Prostate gland (tissue), 2 donors: ENCODE measurements at regions not wholly inside any gene's neighbourhood (a gene's known extent, or its start where the extent isn't known, plus 50 kb on each side); places are given as distances from the start of the nearest gene placed in this dataset.
"Not testable (repeated sequence)": the region's sequence is repeated elsewhere in the genome, so short reads cannot be mapped to it uniquely, and the experiment has no call there.

Experiments
- DNase-seq: peaks from one replicate; pipeline ENCODE4 v3.0.0-alpha.2; 2019; ENCODE audit warnings: low spot score
- H3K27ac ChIP-seq, 2 donors: fragments of 200-600 bp; sonication (generic); 2 replicates each; pipeline ENCODE4 v1.5.1; 2017 to 2019
- H3K27me3 ChIP-seq: fragments of 200-600 bp; sonication (generic); replicated peaks from 2 replicates; pipeline ENCODE4 v1.5.1; 2019; ENCODE audit not compliant: insufficient read depth
- H3K36me3 ChIP-seq, 2 donors: fragments of 200-600 bp; sonication (generic); 1 replicate in 1 of 2; 2 replicates in 1 of 2; pipeline versions ENCODE4 v1.5.1 to v1.8.1; 2017 to 2019
- H3K4me1 ChIP-seq: fragments of 200-600 bp; sonication (generic); replicated peaks from 2 replicates; pipeline ENCODE4 v1.5.1; 2019
- H3K4me3 ChIP-seq, 2 donors: fragments of 200-600 bp; sonication (generic); 2 replicates each; pipeline ENCODE4 v1.5.1; 2017 to 2019
- H3K9me3 ChIP-seq: fragments of 200-600 bp; sonication (generic); 2 replicates; pipeline ENCODE4 v1.5.1; 2017
- CTCF ChIP-seq, 4 experiments: fragments of 200-600 bp in 2 of 4; fragments of 450-650 bp in 2 of 4; sonication (generic) in 2 of 4; IDR thresholded peaks; 1 replicate in 3 of 4; 2 replicates in 1 of 4; pipeline ENCODE4 v1.5.1; 2016 to 2019; ENCODE audit warnings: antibody characterized with exemption in 4 of 4, mild to moderate bottlenecking in 2 of 4, moderate library complexity in 2 of 4
- POLR2A ChIP-seq: fragments of 450-650 bp; IDR thresholded peaks from one replicate; pipeline ENCODE4 v1.6.1; 2016; ENCODE audit warnings: antibody characterized with exemption, mild to moderate bottlenecking
- POLR2AphosphoS5 ChIP-seq: sonication (generic); formaldehyde crosslinking; IDR thresholded peaks from one replicate; pipeline ENCODE4 v1.6.1; 2017; ENCODE audit warnings: antibody characterized with exemption
- WGBS: methylation state at CpG from one replicate; pipeline ENCODE4 v1.1.5; 2018; 5-methylcytosine and 5-hydroxymethylcytosine counted together
- intact Hi-C: fragments of 100-400 bp; cut with DNase I; formaldehyde crosslinking; loops from one replicate; pipeline ENCODE4 v1.14.2; 2022

GRCh38 chr3:177361081-177361938, 164.0 kb upstream of the TBL1XR1 start:
- intact Hi-C loops: loop anchor here (2.0 to 10.0 kb wide), 5 partner anchors 81 to 961 kb away; no protein-coding TSS in a partner anchor
- no peaks in the 10 kb centered on the region for H3K9me3 ChIP-seq
- no peaks in the 10 kb centered on the region for H3K27me3 ChIP-seq
- WGBS: 93% methylated on average over 13 of the region's 13 CpGs
- TF ChIP-seq CTCF (IDR thresholded peaks at IDR 0.05) (no peak), POLR2A (no peak), POLR2AphosphoS5 (no peak)
- H3K36me3 ChIP-seq: no peaks in the 10 kb centered on the region
- peaks cover 26% of the 10 kb centered on the region for H3K4me1 ChIP-seq
- no peak for DNase-seq
- H3K27ac ChIP-seq: peak overlapping the region; percentile 75 to 88
- H3K4me3 ChIP-seq: no peak overlapping the region

DNA sequence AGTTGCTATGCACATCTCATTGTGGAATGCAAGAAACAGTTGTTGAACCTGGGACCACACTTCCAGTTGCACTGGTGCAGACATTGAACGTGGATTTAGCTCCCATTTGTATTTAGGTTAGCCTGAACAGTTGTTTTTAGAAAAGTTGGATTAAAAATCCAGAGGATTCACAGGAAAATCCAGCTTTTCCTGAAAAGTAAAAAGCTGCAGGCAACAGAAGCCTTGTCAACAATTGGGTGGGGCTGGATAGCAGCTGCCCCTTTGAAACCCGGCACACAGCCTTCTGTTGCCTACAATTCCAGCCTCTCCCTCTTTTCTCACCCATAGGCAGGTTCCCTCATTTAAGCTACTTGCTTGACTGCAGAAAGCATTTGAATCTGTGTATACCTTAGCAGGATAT, 165.3 kb upstream of the TBL1XR1 start:
- H3K36me3 ChIP-seq: no peaks in the 10 kb centered on the region
- H3K9me3 ChIP-seq: no peaks in the 10 kb centered on the region
- H3K4me3 ChIP-seq: no peak overlapping the region
- peaks cover 23% of the 10 kb centered on the region for H3K4me1 ChIP-seq
- no peaks in the 10 kb centered on the region for H3K27me3 ChIP-seq
- 54% methylated on average over 2 of the region's 2 CpGs for WGBS
- intact Hi-C loops: loop anchor here (5.0 to 10.0 kb wide), 4 partner anchors 80 to 960 kb away; no protein-coding TSS in a partner anchor
- no peak for DNase-seq
- no peak for TF ChIP-seq POLR2AphosphoS5
- no peak for TF ChIP-seq POLR2A
- no peak for TF ChIP-seq CTCF (IDR thresholded peaks at IDR 0.05)
- peak overlapping the region in 1 of 2 donors; percentile 88 for H3K27ac ChIP-seq

DNA sequence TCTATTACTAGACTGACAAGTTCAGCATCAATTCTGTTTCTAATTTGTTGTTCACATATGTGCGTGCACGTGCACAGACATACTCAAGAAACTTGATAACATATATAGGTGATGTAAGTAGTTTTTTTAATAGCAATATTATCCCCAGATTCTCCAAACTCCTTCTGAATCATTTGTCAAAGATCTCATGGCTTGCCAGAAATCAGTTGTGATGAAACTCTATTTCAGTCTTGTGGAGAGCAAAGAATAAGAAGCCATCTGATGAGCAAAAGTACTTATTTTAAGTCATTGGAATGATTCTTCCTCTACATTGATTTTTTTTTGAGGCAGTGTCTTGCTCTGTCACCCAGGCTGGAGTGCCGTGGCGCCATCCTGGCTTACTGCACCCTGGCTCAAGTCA, 167.0 kb upstream of the TBL1XR1 start:
- no peak overlapping the region for H3K27ac ChIP-seq
- no peak overlapping the region for H3K4me3 ChIP-seq
- intact Hi-C loops: loop anchor here (5.0 to 10.0 kb wide), 4 partner anchors 78 to 958 kb away; no protein-coding TSS in a partner anchor
- peaks cover 12% of the 10 kb centered on the region for H3K4me1 ChIP-seq
- H3K36me3 ChIP-seq: no peaks in the 10 kb centered on the region
- no peaks in the 10 kb centered on the region for H3K9me3 ChIP-seq
- H3K27me3 ChIP-seq: no peaks in the 10 kb centered on the region
- 97% methylated on average over 4 of the region's 4 CpGs for WGBS
- TF ChIP-seq CTCF (IDR thresholded peaks at IDR 0.05) (no peak), POLR2AphosphoS5 (no peak), POLR2A (no peak)
- DNase-seq: no peak

- DNase-seq, H3K4me3 ChIP-seq, H3K9me3 ChIP-seq, H3K4me1 ChIP-seq, H3K27ac ChIP-seq, H3K36me3 ChIP-seq, H3K27me3 ChIP-seq: not testable (repeated sequence)
- intact Hi-C loops: loop anchor here (10.0 kb wide), 1 partner anchor 470 kb away; no protein-coding TSS in a partner anchor
- 91% methylated on average over 3 of the region's 3 CpGs for WGBS
Observed at GRCh38 chr3:177365294-177365693, 168.0 kb upstream of the TBL1XR1 start.

DNA sequence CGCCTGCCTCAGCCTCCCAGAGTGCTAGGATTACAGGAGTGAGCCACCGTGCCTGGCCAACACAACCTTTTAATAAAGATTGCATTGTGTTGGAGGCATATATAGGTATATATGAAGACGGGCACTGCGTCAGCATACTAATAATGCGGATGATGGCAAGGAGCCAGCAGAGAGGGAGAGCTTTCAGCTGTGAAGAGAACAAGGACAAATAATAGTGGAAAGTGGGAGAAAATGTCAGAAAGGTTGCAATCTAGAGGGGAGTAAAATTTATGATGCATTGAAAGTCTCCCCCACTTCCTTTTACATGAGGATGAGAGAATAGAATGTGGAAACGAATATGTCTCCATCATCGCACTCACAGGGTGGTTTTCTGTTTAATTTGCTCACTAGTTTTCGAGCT, 170.5 kb upstream of the TBL1XR1 start:
- WGBS: 85% methylated on average over 8 of the region's 8 CpGs
- no peaks in the 10 kb centered on the region for H3K4me1 ChIP-seq
- TF ChIP-seq POLR2A (no peak), CTCF (IDR thresholded peaks at IDR 0.05) (no peak), POLR2AphosphoS5 (no peak)
- DNase-seq: no peak
- H3K9me3 ChIP-seq: no peaks in the 10 kb centered on the region
- H3K4me3 ChIP-seq: no peak overlapping the region
- intact Hi-C loops: loop anchor here (10.0 kb wide), 1 partner anchor 467 kb away; no protein-coding TSS in a partner anchor
- H3K27ac ChIP-seq: no peak overlapping the region
- H3K36me3 ChIP-seq: no peaks in the 10 kb centered on the region
- no peaks in the 10 kb centered on the region for H3K27me3 ChIP-seq
